ENCODE measurements at regions not wholly inside any gene's neighbourhood (a gene's known extent, or its start where the extent isn't known, plus 50 kb on each side); places are given as distances from the start of the nearest gene placed in this dataset.

- CTCF ChIA-PET: no interaction called here
Measured at GRCh38 chr10:131021969-131022368, 289.6 kb downstream of the TCERG1L start.

More at GRCh38 chr10:131021969-131022368, 289.6 kb downstream of the TCERG1L start:
- H4K20me1 ChIP-seq (ENCODE audit: insufficient read depth, low read length): no peaks in the 10 kb centered on the region
- ATAC-seq (ENCODE audit: low read depth) (no peak), DNase-seq (no peak)
- no peaks in the 10 kb centered on the region for H3K9me1 ChIP-seq (ENCODE audit: insufficient read depth, low read length)
- H3K79me1 ChIP-seq (ENCODE audit: low read depth in 1 of 2, low read length in 2 of 2): no peaks in the 10 kb centered on the region
- POLR2A ChIA-PET (ENCODE audit: unreplicated experiment): no interaction called here
- intact Hi-C loops (cut with micrococcal nuclease): no loop called here
- no peak overlapping the region for H3K27ac ChIP-seq (ENCODE audit: insufficient read depth, low read length)
- no peaks in the 10 kb centered on the region for H3K36me3 ChIP-seq (ENCODE audit: control insufficient read depth, insufficient read depth, low read length)
- no peak for TF ChIP-seq RCOR1 (IDR thresholded peaks at IDR 0.05; ENCODE audit: insufficient replicate concordance, low read length)
- TF ChIP-seq FOS (IDR thresholded peaks at IDR 0.05; ENCODE audit: low read depth, low read length): no peak
- TF ChIP-seq CEBPB (IDR thresholded peaks at IDR 0.05; ENCODE audit: low read depth, low read length): no peak
- H2AK5ac ChIP-seq (ENCODE audit: low read depth, low read length): no peak overlapping the region
- H2BK5ac ChIP-seq (ENCODE audit: low read depth, low read length, poor library complexity, severe bottlenecking): no peak overlapping the region
- no peak overlapping the region for H3K4me2 ChIP-seq (ENCODE audit: low read depth, low read length)
- H4K5ac ChIP-seq (ENCODE audit: low read depth, low read length): no peak overlapping the region
- no peak overlapping the region for H2BK120ac ChIP-seq (ENCODE audit: low read depth, low read length)
- no peak overlapping the region for H4K8ac ChIP-seq (ENCODE audit: low read depth in 2 of 2, low read length in 2 of 2)
- H2AFZ ChIP-seq (replicated peaks; ENCODE audit: low read length, poor library complexity): no peak overlapping the region
- 80% methylated on average over 1 of the region's 4 CpGs; no CpG with 5 or more reads in 1 of the 2 experiments for WGBS, 2 experiments (ENCODE audit: extremely low coverage in 2 of 2, insufficient read length in 1 of 2)
- no peak overlapping the region for H2BK20ac ChIP-seq (ENCODE audit: low read depth, low read length)
- H3K4me3 ChIP-seq (ENCODE audit: insufficient read depth, low read depth, low read length): no peak overlapping the region
- no peaks in the 10 kb centered on the region for H3K4me1 ChIP-seq (ENCODE audit: control insufficient read depth, insufficient read depth, low read length)
- no TSS peak for BruUV-seq (replicated peaks)
- no peak overlapping the region for H3K18ac ChIP-seq (ENCODE audit: low read depth, low read length)
- H3K23ac ChIP-seq (ENCODE audit: low read depth, low read length): no peak overlapping the region
- H3K14ac ChIP-seq (replicated peaks; ENCODE audit: low read depth, low read length): no peak overlapping the region
- H3K56ac ChIP-seq (ENCODE audit: extremely low read depth, insufficient read depth, low read length): no peak overlapping the region
- H3K4ac ChIP-seq (ENCODE audit: low read depth, low read length): no peak overlapping the region
- H4K91ac ChIP-seq (ENCODE audit: insufficient read depth, low read depth, low read length): no peak overlapping the region
- H2BK15ac ChIP-seq (ENCODE audit: low read depth, low read length): no peak overlapping the region
- no peak overlapping the region for H3K9ac ChIP-seq (ENCODE audit: low read depth, low read length)
- dilution Hi-C loops (cut with HindIII; ENCODE audit: low sequenced_read_pairs, unreplicated experiment): no loop called here
- no peaks in the 10 kb centered on the region for H3K27me3 ChIP-seq (ENCODE audit: control insufficient read depth, insufficient read depth, low read length)
- peaks cover 55% of the 10 kb centered on the region for H3K9me3 ChIP-seq (ENCODE audit: control insufficient read depth, insufficient read depth, low read length)
- in situ Hi-C loops (cut with MboI; ENCODE audit: low sequenced_read_pairs): no loop called here
- no peak overlapping the region for H2AK9ac ChIP-seq (replicated peaks; ENCODE audit: low read depth, low read length, poor library complexity)
